ENCODE measurements at regions not wholly inside any gene's neighbourhood (a gene's known extent, or its start where the extent isn't known, plus 50 kb on each side); places are given as distances from the start of the nearest gene placed in this dataset.

- Histone ChIP-seq H3K27ac (ENCODE audit: low read length) (no peak overlapping the region), H3K9me3 (ENCODE audit: insufficient read depth, low read length, severe bottlenecking) (no peaks in the 10 kb centered on the region), H3K36me3 (ENCODE audit: insufficient read depth, low read length) (no peaks in the 10 kb centered on the region), H2AFZ (ENCODE audit: low read depth, low read length) (no peak overlapping the region), H3K4me1 (ENCODE audit: insufficient read depth, low read length) (no peaks in the 10 kb centered on the region), H3K4me2 (ENCODE audit: insufficient read depth, low read length) (no peak overlapping the region), H3K9ac (ENCODE audit: low read depth, low read length) (no peak overlapping the region), H3K79me2 (ENCODE audit: insufficient read depth, low read length) (no peaks in the 10 kb centered on the region), H3K27me3 (ENCODE audit: insufficient read depth, low read length, poor library complexity) (peaks cover 4% of the 10 kb centered on the region), H3K4me3 (ENCODE audit: low read depth in 1 of 2, low read length in 2 of 2) (no peak overlapping the region), H4K20me1 (ENCODE audit: insufficient read depth, low read length) (no peaks in the 10 kb centered on the region)
- no peak for DNase-seq
- TF ChIP-seq EZH2 (IDR thresholded peaks at IDR 0.05; ENCODE audit: borderline replicate concordance, low read depth, low read length, severe bottlenecking) = no peak
- ATAC-seq (ENCODE audit: insufficient read depth, low read depth) = no peak
Observed at GRCh38 chr20:4411744-4412143, 162.7 kb upstream of the ADRA1D start.

- peaks cover 17% of the 10 kb centered on the region for H3K27me3 ChIP-seq (ENCODE audit: insufficient read depth, low read length, poor library complexity)
- no peak for DNase-seq
Observed at GRCh38 chr20:4406627-4407026, 157.5 kb upstream of the ADRA1D start.

GRCh38 chr20:4401601-4402000 lies 152.5 kb upstream of the ADRA1D start:
- no peaks in the 10 kb centered on the region for H4K20me1 ChIP-seq (ENCODE audit: insufficient read depth, low read length)
- H3K9me3 ChIP-seq (ENCODE audit: insufficient read depth, low read length, severe bottlenecking) = peaks cover 2% of the 10 kb centered on the region
- no peaks in the 10 kb centered on the region for H3K79me2 ChIP-seq (ENCODE audit: insufficient read depth, low read length)
- no peak overlapping the region for H3K4me2 ChIP-seq (ENCODE audit: insufficient read depth, low read length)
- H2AFZ ChIP-seq (ENCODE audit: low read depth, low read length) = no peak overlapping the region
- TF ChIP-seq EZH2 (IDR thresholded peaks at IDR 0.05; ENCODE audit: borderline replicate concordance, low read depth, low read length, severe bottlenecking) (no peak), CTCF (IDR thresholded peaks at IDR 0.05; ENCODE audit: borderline replicate concordance, extremely low read depth, low read length, poor library complexity, severe bottlenecking) (no peak)
- ATAC-seq (ENCODE audit: insufficient read depth, low read depth) = no peak
- H3K9ac ChIP-seq (ENCODE audit: low read depth, low read length) = no peak overlapping the region
- H3K27ac ChIP-seq (ENCODE audit: low read length) = no peak overlapping the region
- H3K4me3 ChIP-seq (ENCODE audit: low read depth in 1 of 2, low read length in 2 of 2) = no peak overlapping the region
- H3K36me3 ChIP-seq (ENCODE audit: insufficient read depth, low read length) = no peaks in the 10 kb centered on the region
- H3K27me3 ChIP-seq (ENCODE audit: insufficient read depth, low read length, poor library complexity) = peaks cover 32% of the 10 kb centered on the region
- H3K4me1 ChIP-seq (ENCODE audit: insufficient read depth, low read length) = no peaks in the 10 kb centered on the region
- no peak for DNase-seq

More at GRCh38 chr20:4406627-4407026, 157.5 kb upstream of the ADRA1D start:
- no peak overlapping the region for H2AFZ ChIP-seq (ENCODE audit: low read depth, low read length)
- no peak overlapping the region for H3K4me3 ChIP-seq (ENCODE audit: low read depth in 1 of 2, low read length in 2 of 2)
- no peak overlapping the region for H3K27ac ChIP-seq (ENCODE audit: low read length)
- no peaks in the 10 kb centered on the region for H3K79me2 ChIP-seq (ENCODE audit: insufficient read depth, low read length)
- no peaks in the 10 kb centered on the region for H4K20me1 ChIP-seq (ENCODE audit: insufficient read depth, low read length)
- H3K9ac ChIP-seq (ENCODE audit: low read depth, low read length) = no peak overlapping the region
- ATAC-seq (ENCODE audit: insufficient read depth, low read depth) = no peak
- no peaks in the 10 kb centered on the region for H3K4me1 ChIP-seq (ENCODE audit: insufficient read depth, low read length)
- no peak overlapping the region for H3K4me2 ChIP-seq (ENCODE audit: insufficient read depth, low read length)
- TF ChIP-seq EZH2 (IDR thresholded peaks at IDR 0.05; ENCODE audit: borderline replicate concordance, low read depth, low read length, severe bottlenecking) (no peak), CTCF (IDR thresholded peaks at IDR 0.05; ENCODE audit: borderline replicate concordance, extremely low read depth, low read length, poor library complexity, severe bottlenecking) (no peak)
- no peaks in the 10 kb centered on the region for H3K9me3 ChIP-seq (ENCODE audit: insufficient read depth, low read length, severe bottlenecking)
- no peaks in the 10 kb centered on the region for H3K36me3 ChIP-seq (ENCODE audit: insufficient read depth, low read length)

GRCh38 chr20:4384961-4385360 lies 135.9 kb upstream of the ADRA1D start:
- no peak for DNase-seq
- H3K36me3 ChIP-seq (ENCODE audit: insufficient read depth, low read length) = no peaks in the 10 kb centered on the region
- H3K27me3 ChIP-seq (ENCODE audit: insufficient read depth, low read length, poor library complexity) = peaks cover 18% of the 10 kb centered on the region
- H3K79me2 ChIP-seq (ENCODE audit: insufficient read depth, low read length) = no peaks in the 10 kb centered on the region
- no peak overlapping the region for H3K4me2 ChIP-seq (ENCODE audit: insufficient read depth, low read length)
- no peak overlapping the region for H3K27ac ChIP-seq (ENCODE audit: low read length)
- no peak for ATAC-seq (ENCODE audit: insufficient read depth, low read depth)
- no peaks in the 10 kb centered on the region for H3K4me1 ChIP-seq (ENCODE audit: insufficient read depth, low read length)
- H2AFZ ChIP-seq (ENCODE audit: low read depth, low read length) = no peak overlapping the region
- no peaks in the 10 kb centered on the region for H3K9me3 ChIP-seq (ENCODE audit: insufficient read depth, low read length, severe bottlenecking)
- H4K20me1 ChIP-seq (ENCODE audit: insufficient read depth, low read length) = no peaks in the 10 kb centered on the region
- H3K9ac ChIP-seq (ENCODE audit: low read depth, low read length) = no peak overlapping the region
- TF ChIP-seq EZH2 (IDR thresholded peaks at IDR 0.05; ENCODE audit: borderline replicate concordance, low read depth, low read length, severe bottlenecking) = no peak
- TF ChIP-seq CTCF (IDR thresholded peaks at IDR 0.05; ENCODE audit: borderline replicate concordance, extremely low read depth, low read length, poor library complexity, severe bottlenecking) = no peak
- no peak overlapping the region for H3K4me3 ChIP-seq (ENCODE audit: low read depth in 1 of 2, low read length in 2 of 2)

Measured in DND-41 (cell line).